ENCODE measurements at regions not wholly inside any gene's neighbourhood (a gene's known extent, or its start where the extent isn't known, plus 50 kb on each side); places are given as distances from the start of the nearest gene placed in this dataset.

DNA sequence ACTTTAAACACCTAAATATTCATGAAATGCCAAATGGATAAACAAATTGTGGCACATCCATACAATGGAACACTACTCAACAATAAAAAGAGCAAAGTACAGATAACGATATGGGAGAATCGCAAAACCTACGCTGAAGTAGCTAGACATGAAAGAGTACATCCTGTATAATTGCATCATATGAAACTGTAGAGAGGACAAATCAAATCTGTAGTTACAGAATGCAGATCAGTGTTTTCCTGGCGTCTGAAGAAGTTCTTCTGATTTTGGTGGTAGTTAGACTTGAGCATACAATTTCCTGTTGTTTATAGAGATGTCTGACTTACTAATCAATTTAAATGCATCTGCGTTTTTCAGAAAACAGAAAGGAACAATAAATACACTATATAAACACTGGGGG lies 394.4 kb downstream of the SOCS6 start:
- H2BK120ac ChIP-seq (ENCODE audit: low read depth, low read length), result no peak overlapping the region
- no peaks in the 10 kb centered on the region for H3K4me1 ChIP-seq (ENCODE audit: control insufficient read depth, insufficient read depth, low read depth, low read length)
- no peak overlapping the region for H3K9ac ChIP-seq (ENCODE audit: low read length)
- DNase-seq, result no peak
- WGBS, result 92% methylated on average over 4 of the region's 5 CpGs
- no peaks in the 10 kb centered on the region for H3K9me3 ChIP-seq (ENCODE audit: control insufficient read depth, low read length)
- H4K91ac ChIP-seq (ENCODE audit: low read length), result no peak overlapping the region
- no peak overlapping the region for H3K23ac ChIP-seq (ENCODE audit: low read length in 2 of 2)
- no peaks in the 10 kb centered on the region for H3K36me3 ChIP-seq (ENCODE audit: control insufficient read depth in 1 of 2, insufficient read depth in 2 of 2, low read depth in 1 of 2, low read length in 2 of 2)
- H3K27ac ChIP-seq (ENCODE audit: low read length, poor library complexity, severe bottlenecking), result no peak overlapping the region
- no peak overlapping the region for H2AK5ac ChIP-seq (ENCODE audit: low read length, severe bottlenecking)
- no peak overlapping the region for H2BK5ac ChIP-seq (ENCODE audit: low read depth, low read length, poor library complexity, severe bottlenecking)
- no peak overlapping the region for H3K14ac ChIP-seq (ENCODE audit: low read length in 2 of 2)
- no peak overlapping the region for H3K4me2 ChIP-seq (ENCODE audit: low read length, poor library complexity, severe bottlenecking)
- H3K4ac ChIP-seq (ENCODE audit: low read depth in 1 of 2, low read length in 2 of 2), result no peak overlapping the region
- H3K79me1 ChIP-seq (replicated peaks; ENCODE audit: low read length, poor library complexity, severe bottlenecking), result no peaks in the 10 kb centered on the region
- no peak overlapping the region for H2BK12ac ChIP-seq (ENCODE audit: low read length in 2 of 2)
- no peaks in the 10 kb centered on the region for H3K27me3 ChIP-seq (ENCODE audit: control insufficient read depth in 1 of 2, insufficient read depth in 1 of 2, low read length in 2 of 2)
- no peak overlapping the region for H4K8ac ChIP-seq (ENCODE audit: low read length)
- H3K18ac ChIP-seq (ENCODE audit: low read depth in 1 of 2, low read length in 2 of 2), result no peak overlapping the region
- H2BK15ac ChIP-seq (ENCODE audit: low read depth, poor library complexity, severe bottlenecking), result no peak overlapping the region
- H3K4me3 ChIP-seq (ENCODE audit: insufficient read depth in 1 of 2, low read depth in 1 of 2, low read length in 2 of 2), result no peak overlapping the region
- H2AFZ ChIP-seq (ENCODE audit: low read depth, low read length), result no peak overlapping the region

- DNase-seq, result no peak
- H3K27ac ChIP-seq (ENCODE audit: low read length, poor library complexity, severe bottlenecking), result no peak overlapping the region
- H3K4me3 ChIP-seq (ENCODE audit: insufficient read depth in 1 of 2, low read depth in 1 of 2, low read length in 2 of 2), result no peak overlapping the region
- no peak overlapping the region for H2AFZ ChIP-seq (ENCODE audit: low read depth, low read length)
- WGBS, result 76% methylated on average over 1 of the region's 3 CpGs
- H3K36me3 ChIP-seq (ENCODE audit: control insufficient read depth in 1 of 2, insufficient read depth in 2 of 2, low read depth in 1 of 2, low read length in 2 of 2), result no peaks in the 10 kb centered on the region
- no peak overlapping the region for H3K23ac ChIP-seq (ENCODE audit: low read length in 2 of 2)
- H2BK12ac ChIP-seq (ENCODE audit: low read length in 2 of 2), result no peak overlapping the region
- H3K27me3 ChIP-seq (ENCODE audit: control insufficient read depth in 1 of 2, insufficient read depth in 1 of 2, low read length in 2 of 2), result no peaks in the 10 kb centered on the region
- no peak overlapping the region for H2BK120ac ChIP-seq (ENCODE audit: low read depth, low read length)
- H3K18ac ChIP-seq (ENCODE audit: low read depth in 1 of 2, low read length in 2 of 2), result no peak overlapping the region
- H3K14ac ChIP-seq (ENCODE audit: low read length in 2 of 2), result no peak overlapping the region
- no peak overlapping the region for H4K91ac ChIP-seq (ENCODE audit: low read length)
- no peaks in the 10 kb centered on the region for H3K79me1 ChIP-seq (replicated peaks; ENCODE audit: low read length, poor library complexity, severe bottlenecking)
- no peak overlapping the region for H4K8ac ChIP-seq (ENCODE audit: low read length)
- H3K4me1 ChIP-seq (ENCODE audit: control insufficient read depth, insufficient read depth, low read depth, low read length), result no peaks in the 10 kb centered on the region
- no peak overlapping the region for H3K9ac ChIP-seq (ENCODE audit: low read length)
- no peak overlapping the region for H3K4ac ChIP-seq (ENCODE audit: low read depth in 1 of 2, low read length in 2 of 2)
- H3K4me2 ChIP-seq (ENCODE audit: low read length, poor library complexity, severe bottlenecking), result no peak overlapping the region
- H2BK15ac ChIP-seq (ENCODE audit: low read depth, poor library complexity, severe bottlenecking), result no peak overlapping the region
- peaks cover 8% of the 10 kb centered on the region for H3K9me3 ChIP-seq (ENCODE audit: control insufficient read depth, low read length)
- H2AK5ac ChIP-seq (ENCODE audit: low read length, severe bottlenecking), result no peak overlapping the region
- no peak overlapping the region for H2BK5ac ChIP-seq (ENCODE audit: low read depth, low read length, poor library complexity, severe bottlenecking)
Observed at GRCh38 chr18:70674896-70675295, 386.1 kb downstream of the SOCS6 start.

GRCh38 chr18:70673831-70674230 lies 385.0 kb downstream of the SOCS6 start:
- Histone ChIP-seq H3K27me3 (ENCODE audit: control insufficient read depth in 1 of 2, insufficient read depth in 1 of 2, low read length in 2 of 2) (no peaks in the 10 kb centered on the region), H3K79me1 (replicated peaks; ENCODE audit: low read length, poor library complexity, severe bottlenecking) (no peaks in the 10 kb centered on the region), H3K18ac (ENCODE audit: low read depth in 1 of 2, low read length in 2 of 2) (no peak overlapping the region), H2BK120ac (ENCODE audit: low read depth, low read length) (no peak overlapping the region), H3K23ac (ENCODE audit: low read length in 2 of 2) (no peak overlapping the region), H2BK5ac (ENCODE audit: low read depth, low read length, poor library complexity, severe bottlenecking) (no peak overlapping the region), H2AFZ (ENCODE audit: low read depth, low read length) (no peak overlapping the region), H3K27ac (ENCODE audit: low read length, poor library complexity, severe bottlenecking) (no peak overlapping the region), H4K8ac (ENCODE audit: low read length) (no peak overlapping the region), H3K14ac (ENCODE audit: low read length in 2 of 2) (no peak overlapping the region), H3K4ac (ENCODE audit: low read depth in 1 of 2, low read length in 2 of 2) (no peak overlapping the region), H3K9ac (ENCODE audit: low read length) (no peak overlapping the region), H3K36me3 (ENCODE audit: control insufficient read depth in 1 of 2, insufficient read depth in 2 of 2, low read depth in 1 of 2, low read length in 2 of 2) (no peaks in the 10 kb centered on the region), H2AK5ac (ENCODE audit: low read length, severe bottlenecking) (no peak overlapping the region), H4K91ac (ENCODE audit: low read length) (no peak overlapping the region), H3K4me2 (ENCODE audit: low read length, poor library complexity, severe bottlenecking) (no peak overlapping the region), H3K4me1 (ENCODE audit: control insufficient read depth, insufficient read depth, low read depth, low read length) (no peaks in the 10 kb centered on the region), H3K9me3 (ENCODE audit: control insufficient read depth, low read length) (peaks cover 8% of the 10 kb centered on the region), H3K4me3 (ENCODE audit: insufficient read depth in 1 of 2, low read depth in 1 of 2, low read length in 2 of 2) (no peak overlapping the region), H2BK12ac (ENCODE audit: low read length in 2 of 2) (no peak overlapping the region), H2BK15ac (ENCODE audit: low read depth, poor library complexity, severe bottlenecking) (no peak overlapping the region)
- DNase-seq, result no peak
- WGBS, result 41% methylated on average over 2 of the region's 6 CpGs

DNA sequence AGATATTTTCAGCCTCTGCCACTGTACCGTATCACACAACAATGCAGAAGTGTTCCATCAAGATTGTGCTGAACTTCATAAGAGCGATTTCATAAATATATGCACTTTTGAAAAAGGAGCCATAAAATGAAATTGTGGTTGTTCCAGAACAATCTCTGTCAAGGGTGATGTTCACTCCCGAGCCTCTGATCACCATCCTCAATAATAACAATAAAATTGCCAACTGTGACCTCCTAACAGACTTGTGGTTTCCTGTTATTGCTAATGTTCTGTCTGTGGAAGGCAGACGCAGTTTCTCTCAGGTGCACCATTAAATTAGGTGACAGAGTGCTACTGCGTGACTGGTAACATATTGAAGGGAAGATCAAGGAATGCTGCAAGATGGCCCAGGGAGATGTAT lies 383.7 kb downstream of the SOCS6 start:
- no peak overlapping the region for H2BK120ac ChIP-seq (ENCODE audit: low read depth, low read length)
- H3K14ac ChIP-seq (ENCODE audit: low read length in 2 of 2), result no peak overlapping the region
- H2BK5ac ChIP-seq (ENCODE audit: low read depth, low read length, poor library complexity, severe bottlenecking), result no peak overlapping the region
- H3K4me1 ChIP-seq (ENCODE audit: control insufficient read depth, insufficient read depth, low read depth, low read length), result no peaks in the 10 kb centered on the region
- no peak overlapping the region for H3K9ac ChIP-seq (ENCODE audit: low read length)
- H3K27me3 ChIP-seq (ENCODE audit: control insufficient read depth in 1 of 2, insufficient read depth in 1 of 2, low read length in 2 of 2), result no peaks in the 10 kb centered on the region
- no peak overlapping the region for H3K23ac ChIP-seq (ENCODE audit: low read length in 2 of 2)
- H2AK5ac ChIP-seq (ENCODE audit: low read length, severe bottlenecking), result no peak overlapping the region
- WGBS, result 65% methylated on average over 5 of the region's 5 CpGs
- H3K36me3 ChIP-seq (ENCODE audit: control insufficient read depth in 1 of 2, insufficient read depth in 2 of 2, low read depth in 1 of 2, low read length in 2 of 2), result no peaks in the 10 kb centered on the region
- no peak overlapping the region for H4K91ac ChIP-seq (ENCODE audit: low read length)
- H3K4me2 ChIP-seq (ENCODE audit: low read length, poor library complexity, severe bottlenecking), result no peak overlapping the region
- no peak overlapping the region for H3K4ac ChIP-seq (ENCODE audit: low read depth in 1 of 2, low read length in 2 of 2)
- no peak overlapping the region for H2AFZ ChIP-seq (ENCODE audit: low read depth, low read length)
- no peak overlapping the region for H3K4me3 ChIP-seq (ENCODE audit: insufficient read depth in 1 of 2, low read depth in 1 of 2, low read length in 2 of 2)
- no peak overlapping the region for H3K18ac ChIP-seq (ENCODE audit: low read depth in 1 of 2, low read length in 2 of 2)
- no peak overlapping the region for H2BK12ac ChIP-seq (ENCODE audit: low read length in 2 of 2)
- no peaks in the 10 kb centered on the region for H3K79me1 ChIP-seq (replicated peaks; ENCODE audit: low read length, poor library complexity, severe bottlenecking)
- no peak overlapping the region for H2BK15ac ChIP-seq (ENCODE audit: low read depth, poor library complexity, severe bottlenecking)
- peaks cover 8% of the 10 kb centered on the region for H3K9me3 ChIP-seq (ENCODE audit: control insufficient read depth, low read length)
- H4K8ac ChIP-seq (ENCODE audit: low read length), result no peak overlapping the region
- no peak overlapping the region for H3K27ac ChIP-seq (ENCODE audit: low read length, poor library complexity, severe bottlenecking)
- DNase-seq, result no peak

Data from mesenchymal stem cell (in vitro differentiated cells and primary cell).